HCT116 (cell line): ENCODE measurements at regions not wholly inside any gene's neighbourhood (a gene's known extent, or its start where the extent isn't known, plus 50 kb on each side); places are given as distances from the start of the nearest gene placed in this dataset.

Source experiments
- ATAC-seq: fragments of 200-7000 bp; cut with Tn5 transposase; 2 replicates; pipeline ENCODE4 v1.9.1; 2020; ENCODE audit warnings: mild to moderate bottlenecking, moderate library complexity
- BruUV-seq: library from RNA; stranded (reverse); fragments of 400-500 nt; replicated peaks from 2 replicates; lab custom pipeline; 2021; lab: Mats Ljungman, UMichigan
- CTCF ChIA-PET: fragments of 300-600 bp; sonication (Branson Sonifier 250); formaldehyde crosslinking; loops from one replicate; lab custom pipeline; 2021; ENCODE audit warnings: antibody characterized with exemption; lab: Charles Lee
- POLR2A ChIA-PET: fragments of 300-600, 350-600 bp; sonication (Branson Sonifier 250); formaldehyde crosslinking; loops from one replicate; lab custom pipeline; 2021; ENCODE audit warnings: antibody characterized with exemption; lab: Charles Lee
- RAD21 ChIA-PET, 2 experiments: fragments of 300-600 bp; sonication (Branson Sonifier 250); formaldehyde crosslinking; loops; one replicate each; lab custom pipeline; 2023; ENCODE audit warnings: low total read pairs in 2 of 2; ENCODE audit not compliant: uncharacterized antibody in 2 of 2, unreplicated experiment in 2 of 2, low non-redundant PET in 1 of 2; lab: Charles Lee
- DNase-seq: peaks from one replicate; pipeline ENCODE4 v3.0.0-alpha.2; 2010; ENCODE audit warnings: low read depth, low spot score
- H2AFZ ChIP-seq: fragments of 200-600 bp; shearing (Covaris generic), sonication (generic); 2 replicates; pipeline ENCODE4 v1.6.1; 2017; ENCODE audit warnings: low read depth, mixed run types, mixed read lengths, antibody characterized with exemption, low read length; ENCODE audit not compliant: poor library complexity, severe bottlenecking
- H3K27ac ChIP-seq: 2 replicates; pipeline ENCODE4 v1.5.1; 2012; ENCODE audit warnings: low read depth, low read length
- H3K27me3 ChIP-seq: fragments of 200-600 bp; sonication (generic); 2 replicates; pipeline ENCODE4 v1.6.1; 2016; ENCODE audit warnings: mixed run types, low read length, mixed read lengths; ENCODE audit not compliant: insufficient read depth
- H3K36me3 ChIP-seq, 2 experiments: fragments of 200-500 bp in 1 of 2; fragments of 200-600 bp in 1 of 2; sonication (Bioruptor generic) in 1 of 2; sonication (generic) in 1 of 2; 2 replicates each; pipeline versions ENCODE4 v1.5.1 to v1.6.1; 2014 to 2016; ENCODE audit warnings: low read length in 2 of 2, inconsistent platforms in 1 of 2, mixed read lengths in 1 of 2, mixed run types in 1 of 2; ENCODE audit not compliant: insufficient read depth in 2 of 2, control insufficient read depth in 1 of 2
- H3K4me1 ChIP-seq, 2 experiments: fragments of 200-600 bp in 1 of 2; sonication (generic) in 1 of 2; 2 replicates each; pipeline versions ENCODE4 v1.5.1 to v1.6.1; 2012 to 2017; ENCODE audit warnings: low read length in 2 of 2, inconsistent platforms in 1 of 2, mild to moderate bottlenecking in 1 of 2, mixed read lengths in 1 of 2, mixed run types in 1 of 2, moderate library complexity in 1 of 2; ENCODE audit not compliant: insufficient read depth in 2 of 2, control insufficient read depth in 1 of 2
- H3K4me2 ChIP-seq: fragments of 200-600 bp; sonication (generic); 2 replicates; pipeline ENCODE4 v1.6.1; 2017; ENCODE audit warnings: mixed run types, low read length, mixed read lengths
- H3K4me3 ChIP-seq, 2 experiments: fragments of 200-600 bp in 1 of 2; sonication (generic) in 1 of 2; replicated peaks in 1 of 2; 2 replicates each; pipeline ENCODE4 v1.5.1; 2011 to 2016; ENCODE audit warnings: low read length in 2 of 2, control low read depth in 1 of 2, low read depth in 1 of 2, mild to moderate bottlenecking in 1 of 2, mixed read lengths in 1 of 2, mixed run types in 1 of 2
- H3K79me2 ChIP-seq: fragments of 200-600 bp; sonication (generic); 2 replicates; pipeline ENCODE4 v1.6.1; 2017; ENCODE audit warnings: mild to moderate bottlenecking, mixed run types, low read length, moderate library complexity, mixed read lengths; ENCODE audit not compliant: insufficient read depth
- H3K9ac ChIP-seq: fragments of 200-600 bp; sonication (generic); 2 replicates; pipeline ENCODE4 v1.6.1; 2016; ENCODE audit warnings: low read length, mixed read lengths
- H3K9me2 ChIP-seq: fragments of 200-600 bp; sonication (generic), shearing (Covaris generic); 2 replicates; pipeline ENCODE4 v1.6.1; 2017; ENCODE audit warnings: mixed run types, mild to moderate bottlenecking, moderate library complexity; ENCODE audit not compliant: insufficient read depth
- H3K9me3 ChIP-seq, 2 experiments: fragments of 200-500 bp in 1 of 2; fragments of 200-600 bp in 1 of 2; sonication (Bioruptor generic) in 1 of 2; sonication (generic) in 1 of 2; 2 replicates each; pipeline ENCODE4 v1.6.1; 2014 to 2017; ENCODE audit warnings: low read length in 2 of 2, mixed read lengths in 2 of 2, inconsistent platforms in 1 of 2, low read depth in 1 of 2, mild to moderate bottlenecking in 1 of 2, mixed run types in 1 of 2, moderate library complexity in 1 of 2; ENCODE audit not compliant: control insufficient read depth in 1 of 2, insufficient read depth in 1 of 2
- H4K20me1 ChIP-seq: fragments of 200-600 bp; sonication (generic), shearing (Covaris generic); 2 replicates; pipeline ENCODE4 v1.6.1; 2017; ENCODE audit warnings: mixed run types, mild to moderate bottlenecking, moderate library complexity; ENCODE audit not compliant: insufficient read depth
- CBX3 ChIP-seq: IDR thresholded peaks from 2 replicates; pipeline ENCODE4 v1.6.1; 2012; ENCODE audit warnings: low read depth
- CEBPB ChIP-seq: IDR thresholded peaks from 2 replicates; pipeline ENCODE4 v1.6.1; 2012; ENCODE audit warnings: low read depth
- EGR1 ChIP-seq: IDR thresholded peaks from 2 replicates; pipeline ENCODE4 v1.6.1; 2012; ENCODE audit warnings: low read depth
- ELF1 ChIP-seq: IDR thresholded peaks from 2 replicates; pipeline ENCODE4 v1.6.1; 2012; ENCODE audit warnings: low read depth, borderline replicate concordance
- EZH2 ChIP-seq: fragments of 200-600 bp; sonication (generic); IDR thresholded peaks from 2 replicates; pipeline ENCODE4 v1.6.1; 2017; ENCODE audit warnings: antibody characterized with exemption, mixed run types
- EZH2phosphoT487 ChIP-seq: fragments of 200-600 bp; IDR thresholded peaks from 2 replicates; pipeline ENCODE4 v1.6.1; 2018; ENCODE audit warnings: antibody characterized with exemption, borderline replicate concordance
- FOSL1 ChIP-seq: IDR thresholded peaks from 2 replicates; pipeline ENCODE4 v1.6.1; 2012; ENCODE audit warnings: low read depth
- JUND ChIP-seq: IDR thresholded peaks from 2 replicates; pipeline ENCODE4 v1.6.1; 2012
- POLR2A ChIP-seq: IDR thresholded peaks from 2 replicates; pipeline ENCODE4 v1.7.0; 2011; ENCODE audit warnings: borderline replicate concordance; ENCODE audit not compliant: insufficient read depth, insufficient read length; ENCODE audit errors: extremely low read depth
- POLR2AphosphoS5 ChIP-seq: IDR thresholded peaks from 2 replicates; pipeline ENCODE4 v1.6.1; 2011; ENCODE audit warnings: mild to moderate bottlenecking, low read depth, low read length, moderate library complexity
- SIN3A ChIP-seq: IDR thresholded peaks from 2 replicates; pipeline ENCODE4 v1.6.1; 2012; ENCODE audit warnings: low read depth
- SP1 ChIP-seq: IDR thresholded peaks from 2 replicates; pipeline ENCODE4 v1.6.1; 2012; ENCODE audit warnings: low read depth
- SRF ChIP-seq: IDR thresholded peaks from 2 replicates; pipeline ENCODE4 v1.6.1; 2012; ENCODE audit warnings: low read depth
- TCF7L2 ChIP-seq: IDR thresholded peaks from 2 replicates; pipeline ENCODE4 v1.7.0; 2011; ENCODE audit warnings: borderline replicate concordance, inconsistent platforms; ENCODE audit not compliant: insufficient read depth, insufficient read length; ENCODE audit errors: extremely low read depth
- YY1 ChIP-seq: IDR thresholded peaks from 2 replicates; pipeline ENCODE4 v1.6.1; 2011; ENCODE audit warnings: low read length, low read depth, moderate library complexity, mild to moderate bottlenecking; ENCODE audit not compliant: insufficient replicate concordance; ENCODE audit errors: extremely low read depth
- ZNF274 ChIP-seq: fragments of 200-500 bp; sonication (Bioruptor generic); IDR thresholded peaks from 2 replicates; pipeline ENCODE4 v1.6.1; 2014; ENCODE audit warnings: mild to moderate bottlenecking, low read depth, low read length, inconsistent platforms
- intact Hi-C: fragments of 100-400 bp; cut with micrococcal nuclease; formaldehyde crosslinking; loops from 2 replicates; pipeline ENCODE4 v1.10.0; 2022
- TF ChIP-seq, protein P1 (sequence below): IDR thresholded peaks from 2 replicates; pipeline ENCODE4 v1.6.1; 2011; ENCODE audit warnings: mild to moderate bottlenecking, low read length, moderate library complexity; ENCODE audit not compliant: insufficient replicate concordance; ENCODE audit errors: extremely low read depth
- TF ChIP-seq, protein P2 (sequence below): IDR thresholded peaks from 2 replicates; pipeline ENCODE4 v1.6.1; 2012
- TF ChIP-seq, protein P3 (sequence below): IDR thresholded peaks from 2 replicates; pipeline ENCODE4 v1.6.1; 2012

DNA sequence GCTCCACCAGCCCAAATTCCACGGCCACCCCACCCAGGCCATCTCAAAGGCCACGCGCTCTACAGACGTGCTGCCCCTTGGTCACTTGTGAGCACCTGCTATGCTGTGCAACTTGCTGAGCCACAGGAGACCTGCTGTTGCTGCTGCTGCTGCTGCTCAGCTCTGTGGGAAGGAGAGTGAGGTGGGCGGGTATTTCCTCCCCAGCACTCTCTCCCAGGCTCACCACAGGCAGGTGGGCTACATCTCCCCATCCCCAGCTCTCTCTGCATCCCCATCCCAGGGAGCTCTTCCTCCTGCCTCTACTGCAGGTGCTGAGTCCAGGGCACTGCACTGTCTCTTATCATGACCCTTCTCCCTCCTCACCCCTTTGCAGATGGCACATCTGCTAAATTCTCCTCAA, 306.9 kb downstream of the BCL11B start:
- DNase-seq (no peak), ATAC-seq (no peak)
- Histone ChIP-seq H3K27ac (no peak overlapping the region), H3K36me3 (no peaks in the 10 kb centered on the region), H3K9me2 (no peaks in the 10 kb centered on the region), H3K4me2 (no peak overlapping the region), H3K27me3 (peaks cover 22% of the 10 kb centered on the region; the same call in 1 of the 2 replicates), H2AFZ (no peak overlapping the region), H3K4me3 (no peak overlapping the region), H4K20me1 (no peaks in the 10 kb centered on the region), H3K9ac (no peak overlapping the region), H3K9me3 (no peaks in the 10 kb centered on the region), H3K79me2 (no peaks in the 10 kb centered on the region), H3K4me1 (no peaks in the 10 kb centered on the region)
- intact Hi-C loops = no loop called here
- ChIA-PET POLR2A (no interaction called here), CTCF (no interaction called here), RAD21 (no interaction called here)
- no TSS peak for BruUV-seq
- TF ChIP-seq SRF (no peak), ZNF274 (no peak), POLR2AphosphoS5 (no peak), CEBPB (no peak), EGR1 (no peak)
- TF ChIP-seq, protein P1, sequence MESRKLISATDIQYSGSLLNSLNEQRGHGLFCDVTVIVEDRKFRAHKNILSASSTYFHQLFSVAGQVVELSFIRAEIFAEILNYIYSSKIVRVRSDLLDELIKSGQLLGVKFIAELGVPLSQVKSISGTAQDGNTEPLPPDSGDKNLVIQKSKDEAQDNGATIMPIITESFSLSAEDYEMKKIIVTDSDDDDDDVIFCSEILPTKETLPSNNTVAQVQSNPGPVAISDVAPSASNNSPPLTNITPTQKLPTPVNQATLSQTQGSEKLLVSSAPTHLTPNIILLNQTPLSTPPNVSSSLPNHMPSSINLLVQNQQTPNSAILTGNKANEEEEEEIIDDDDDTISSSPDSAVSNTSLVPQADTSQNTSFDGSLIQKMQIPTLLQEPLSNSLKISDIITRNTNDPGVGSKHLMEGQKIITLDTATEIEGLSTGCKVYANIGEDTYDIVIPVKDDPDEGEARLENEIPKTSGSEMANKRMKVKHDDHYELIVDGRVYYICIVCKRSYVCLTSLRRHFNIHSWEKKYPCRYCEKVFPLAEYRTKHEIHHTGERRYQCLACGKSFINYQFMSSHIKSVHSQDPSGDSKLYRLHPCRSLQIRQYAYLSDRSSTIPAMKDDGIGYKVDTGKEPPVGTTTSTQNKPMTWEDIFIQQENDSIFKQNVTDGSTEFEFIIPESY = no peak

DNA sequence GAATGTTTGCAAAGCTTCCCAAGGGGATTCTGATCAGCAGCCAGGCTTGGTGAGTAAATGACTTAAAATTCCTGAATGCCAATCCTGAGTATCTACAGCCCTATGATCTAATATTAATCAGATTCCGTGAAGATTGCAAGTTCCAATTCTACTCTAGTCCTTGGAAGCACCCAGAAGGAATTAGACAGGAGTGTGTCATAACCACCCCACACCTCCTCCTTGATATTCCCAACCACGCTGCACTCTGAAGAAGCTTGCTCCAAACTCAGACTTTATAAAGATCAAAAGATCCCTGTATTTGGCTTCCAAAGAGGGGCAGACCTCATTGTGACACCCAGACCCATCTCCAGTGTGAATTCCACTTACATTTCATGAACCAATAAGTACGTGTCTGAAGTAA, 306.0 kb downstream of the BCL11B start:
- RAD21 ChIA-PET = no interaction called here
- H3K27me3 ChIP-seq = peaks cover 22% of the 10 kb centered on the region; the same call in 1 of the 2 replicates
- POLR2A ChIA-PET = no interaction called here
- ATAC-seq (no peak), DNase-seq (no peak)
- no peaks in the 10 kb centered on the region for H3K79me2 ChIP-seq
- no peaks in the 10 kb centered on the region for H3K9me3 ChIP-seq
- no peaks in the 10 kb centered on the region for H3K9me2 ChIP-seq
- no TSS peak for BruUV-seq
- no peaks in the 10 kb centered on the region for H3K36me3 ChIP-seq
- H3K4me3 ChIP-seq = no peak overlapping the region
- intact Hi-C loops = no loop called here
- H3K4me1 ChIP-seq = no peaks in the 10 kb centered on the region
- CTCF ChIA-PET = no interaction called here
- no peak overlapping the region for H3K4me2 ChIP-seq
- no peak overlapping the region for H2AFZ ChIP-seq
- no peak overlapping the region for H3K27ac ChIP-seq
- no peak overlapping the region for H3K9ac ChIP-seq
- no peaks in the 10 kb centered on the region for H4K20me1 ChIP-seq
- TF ChIP-seq EZH2 (no peak), EGR1 (no peak), ELF1 (no peak), EZH2phosphoT487 (no peak), FOSL1 (no peak), TCF7L2 (no peak), SP1 (no peak), CEBPB (no peak), POLR2A (no peak), SIN3A (no peak), CBX3 (no peak), YY1 (no peak), JUND (no peak)
- TF ChIP-seq, protein P2, sequence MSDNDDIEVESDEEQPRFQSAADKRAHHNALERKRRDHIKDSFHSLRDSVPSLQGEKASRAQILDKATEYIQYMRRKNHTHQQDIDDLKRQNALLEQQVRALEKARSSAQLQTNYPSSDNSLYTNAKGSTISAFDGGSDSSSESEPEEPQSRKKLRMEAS = no peak
- TF ChIP-seq, protein P1 = no peak
- TF ChIP-seq, protein P3, sequence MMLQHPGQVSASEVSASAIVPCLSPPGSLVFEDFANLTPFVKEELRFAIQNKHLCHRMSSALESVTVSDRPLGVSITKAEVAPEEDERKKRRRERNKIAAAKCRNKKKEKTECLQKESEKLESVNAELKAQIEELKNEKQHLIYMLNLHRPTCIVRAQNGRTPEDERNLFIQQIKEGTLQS = no peak
